ENCODE measurements at regions not wholly inside any gene's neighbourhood (a gene's known extent, or its start where the extent isn't known, plus 50 kb on each side); places are given as distances from the start of the nearest gene placed in this dataset.

- TF ChIP-seq CTCF (IDR thresholded peaks at IDR 0.05) (no peak), POLR2A (IDR thresholded peaks at IDR 0.05) (no peak)
These were observed 162.5 kb upstream of the LYZL2 start for GRCh38 chr10:30792025-30792424.

Data from Peyer's patch (tissue), 4 donors.